Urinary bladder (tissue), 3 donors: ENCODE measurements at regions not wholly inside any gene's neighbourhood (a gene's known extent, or its start where the extent isn't known, plus 50 kb on each side); places are given as distances from the start of the nearest gene placed in this dataset.

Source experiments
- DNase-seq: peaks from one replicate; pipeline ENCODE4 v3.0.0-alpha.2; 2015; ENCODE audit errors: extremely low spot score
- H3K27ac ChIP-seq: one replicate; pipeline ENCODE4 v1.5.1; 2013; ENCODE audit warnings: low read depth, mild to moderate bottlenecking, moderate library complexity
- H3K36me3 ChIP-seq: one replicate; pipeline ENCODE4 v1.6.1; 2013; ENCODE audit warnings: mild to moderate bottlenecking, moderate library complexity; ENCODE audit not compliant: insufficient read depth
- H3K4me1 ChIP-seq: one replicate; pipeline ENCODE4 v1.6.1; 2013; ENCODE audit warnings: mild to moderate bottlenecking, moderate library complexity; ENCODE audit not compliant: insufficient read depth
- H3K4me3 ChIP-seq: one replicate; pipeline ENCODE4 v1.5.1; 2013; ENCODE audit warnings: low read depth, low read length
- WGBS: extraction: QIAGEN DNeasy Blood & Tissue Kit; methylation state at CpG from one replicate; pipeline ENCODE4 v1.1.7; 2013; 5-methylcytosine and 5-hydroxymethylcytosine counted together
- donor health status: healthy with polysubstance abuse.
- donor health status: healthy.

DNA sequence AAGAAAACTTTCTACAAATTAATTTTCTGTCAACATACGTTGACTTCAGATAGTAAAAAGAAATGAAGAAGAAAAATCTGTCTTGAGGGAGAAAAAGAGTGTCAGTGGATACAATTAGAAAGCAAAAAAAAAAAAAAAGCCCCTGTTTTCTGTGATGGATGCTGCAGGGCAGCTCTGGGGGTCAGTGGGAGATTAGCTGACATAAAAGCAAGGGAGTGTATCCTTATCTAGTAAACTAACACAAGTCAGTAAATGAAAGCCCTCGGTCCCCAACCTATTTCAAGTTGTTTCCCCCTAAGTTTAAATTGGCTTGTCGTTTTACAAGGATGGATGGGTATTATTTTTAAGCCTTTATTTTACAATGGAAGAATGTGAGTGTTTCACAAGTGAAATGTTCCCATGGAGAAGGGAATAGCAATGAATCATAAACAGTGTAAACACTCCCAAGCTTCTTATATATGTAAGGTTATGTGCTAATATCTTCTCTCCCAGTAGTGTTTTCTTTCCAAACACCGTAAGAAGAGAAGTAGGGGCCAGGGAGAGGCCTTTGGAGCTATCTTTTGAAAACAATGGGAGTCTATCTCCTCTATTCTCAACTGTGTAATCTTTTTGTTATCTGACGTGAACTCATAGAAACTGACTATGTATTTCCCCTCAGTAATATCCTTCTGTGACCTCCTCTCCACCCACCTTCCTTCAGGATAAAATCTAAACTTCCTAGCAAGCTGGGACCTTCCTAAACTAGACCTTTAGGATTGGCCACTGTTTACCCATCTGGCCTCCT, 347.7 kb downstream of the FBXO8 start:
- Histone ChIP-seq H3K27ac (no peak overlapping the region), H3K36me3 (no peaks in the 10 kb centered on the region), H3K4me1 (no peaks in the 10 kb centered on the region), H3K4me3 (no peak overlapping the region)
- WGBS = 18% methylated on average over 5 of the region's 5 CpGs
- DNase-seq = no peak

DNA sequence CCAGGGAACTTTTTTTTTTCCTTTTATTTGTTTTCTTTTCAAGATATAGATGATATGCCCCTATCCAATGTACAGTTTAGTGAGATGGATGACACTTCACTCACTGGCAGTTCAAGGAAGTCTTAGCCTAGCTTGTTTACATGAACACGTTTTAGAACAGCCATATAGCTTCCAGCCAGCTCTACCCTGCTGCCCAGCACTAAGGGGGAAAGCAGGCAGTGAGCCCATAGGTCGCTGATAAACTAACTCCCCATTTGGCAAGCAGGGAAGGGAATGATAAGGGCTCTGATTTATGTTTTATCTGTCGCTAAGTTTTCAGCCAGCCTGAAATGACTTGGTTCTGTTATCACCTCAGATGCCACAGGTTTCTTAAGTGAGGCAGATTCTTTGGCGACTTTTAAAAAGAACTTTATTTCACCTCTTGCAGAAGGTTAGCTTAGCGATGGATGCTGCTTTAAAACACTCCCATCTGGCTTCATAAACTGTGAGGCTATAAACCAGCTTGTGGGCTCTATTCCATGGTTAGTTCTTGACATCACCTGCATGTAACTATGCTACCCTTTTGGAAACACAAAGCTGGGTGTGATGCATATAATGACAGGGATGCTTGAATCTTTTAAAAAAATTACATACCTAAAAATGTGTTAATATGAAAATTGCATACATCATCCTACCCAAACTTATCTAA, 348.4 kb downstream of the FBXO8 start:
- no peaks in the 10 kb centered on the region for H3K4me1 ChIP-seq

DNA sequence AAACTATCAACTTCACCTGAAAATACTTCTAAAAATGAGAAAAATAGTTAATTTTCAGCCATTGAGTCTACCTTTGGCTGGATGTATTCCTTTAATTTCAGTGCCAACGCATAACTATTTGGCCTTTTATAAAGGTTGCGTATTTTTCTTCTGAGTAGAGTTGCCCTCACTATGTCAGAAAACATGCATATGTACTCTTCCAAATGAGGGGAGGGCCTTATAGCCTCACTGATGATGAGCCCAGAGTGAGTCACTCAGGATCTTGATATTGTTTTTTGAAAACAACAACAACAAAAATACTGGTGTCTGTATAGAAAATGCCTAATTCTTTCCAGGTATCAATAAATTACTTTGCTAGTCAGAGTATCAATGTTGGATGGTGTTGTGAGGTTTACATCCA, 349.3 kb downstream of the FBXO8 start:
- 44% methylated on average over 2 of the region's 2 CpGs for WGBS
- H3K4me3 ChIP-seq = no peak overlapping the region

More for the DNA sequence above, 348.4 kb downstream of the FBXO8 start:
- no peak overlapping the region for H3K4me3 ChIP-seq
- no peak for DNase-seq
- 13% methylated on average over 5 of the region's 5 CpGs for WGBS
- H3K27ac ChIP-seq = no peak overlapping the region
- no peaks in the 10 kb centered on the region for H3K36me3 ChIP-seq

GRCh38 chr4:173932701-173933100, 350.8 kb downstream of the FBXO8 start:
- whole genome bisulfite sequencing = 98% methylated on average over 2 of the region's 2 CpGs
- Histone ChIP-seq H3K27ac (no peak overlapping the region), H3K36me3 (no peaks in the 10 kb centered on the region), H3K4me3 (no peak overlapping the region), H3K4me1 (no peaks in the 10 kb centered on the region)
- no peak for DNase-seq

More for the DNA sequence above, 349.3 kb downstream of the FBXO8 start:
- no peaks in the 10 kb centered on the region for H3K4me1 ChIP-seq
- no peak overlapping the region for H3K27ac ChIP-seq
- no peak for DNase-seq
- H3K36me3 ChIP-seq = no peaks in the 10 kb centered on the region

DNA sequence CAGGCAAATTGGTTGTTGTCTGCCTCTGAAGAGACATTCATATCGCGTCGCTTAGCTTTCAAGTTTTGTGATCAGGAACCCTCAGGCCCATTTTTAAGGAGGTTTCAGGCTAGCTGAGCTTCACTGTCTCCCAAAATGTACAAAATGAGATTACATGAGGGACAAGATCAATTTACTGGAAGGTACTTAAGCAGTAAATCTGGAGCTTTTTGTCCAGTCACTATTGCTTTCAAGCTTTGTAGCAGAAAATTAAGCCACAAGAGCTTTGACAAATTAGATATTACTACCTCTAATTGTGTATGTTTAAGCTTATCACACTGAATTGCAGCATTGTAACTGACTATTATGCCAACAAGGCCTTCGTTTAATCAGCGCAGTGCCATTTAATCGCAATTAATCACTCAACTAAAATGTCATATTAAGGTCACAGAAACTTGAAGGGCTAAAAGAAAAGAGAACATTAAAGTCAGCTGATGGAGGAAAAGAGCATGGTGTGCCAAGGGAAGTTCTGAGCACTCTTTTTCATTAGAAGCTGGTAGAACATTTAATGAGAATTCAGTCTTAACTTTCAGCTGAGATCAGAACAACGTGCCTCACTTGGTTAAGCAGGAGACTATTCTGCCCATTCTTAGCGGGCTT, 353.0 kb downstream of the FBXO8 start:
- Histone ChIP-seq H3K36me3 (no peaks in the 10 kb centered on the region), H3K27ac (no peak overlapping the region), H3K4me1 (no peaks in the 10 kb centered on the region), H3K4me3 (no peak overlapping the region)
- 86% methylated on average over 8 of the region's 8 CpGs for WGBS
- DNase-seq = peak; percentile 60

DNA sequence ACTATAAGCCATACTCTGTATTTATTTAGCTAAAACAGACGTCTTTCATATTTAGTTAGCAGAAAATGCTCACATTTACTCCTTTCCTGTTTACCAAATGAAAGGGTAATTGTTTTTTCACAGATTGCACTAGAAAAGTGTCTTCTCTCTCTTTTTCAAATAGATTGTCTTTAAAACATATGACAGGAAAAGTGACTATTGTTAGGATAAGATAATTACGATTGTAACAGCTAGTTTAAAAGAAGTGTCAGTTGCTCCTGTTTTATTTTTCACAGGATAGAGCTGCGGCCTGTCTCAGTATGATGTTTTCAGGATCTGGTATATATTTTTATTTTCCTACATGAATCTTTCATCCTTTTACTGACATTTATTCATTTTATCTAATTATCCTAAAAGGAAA, 353.5 kb downstream of the FBXO8 start:
- Histone ChIP-seq H3K4me1 (no peaks in the 10 kb centered on the region), H3K36me3 (no peaks in the 10 kb centered on the region), H3K27ac (no peak overlapping the region), H3K4me3 (no peak overlapping the region)
- 83% methylated on average over 3 of the region's 3 CpGs for WGBS
- no peak for DNase-seq

DNA sequence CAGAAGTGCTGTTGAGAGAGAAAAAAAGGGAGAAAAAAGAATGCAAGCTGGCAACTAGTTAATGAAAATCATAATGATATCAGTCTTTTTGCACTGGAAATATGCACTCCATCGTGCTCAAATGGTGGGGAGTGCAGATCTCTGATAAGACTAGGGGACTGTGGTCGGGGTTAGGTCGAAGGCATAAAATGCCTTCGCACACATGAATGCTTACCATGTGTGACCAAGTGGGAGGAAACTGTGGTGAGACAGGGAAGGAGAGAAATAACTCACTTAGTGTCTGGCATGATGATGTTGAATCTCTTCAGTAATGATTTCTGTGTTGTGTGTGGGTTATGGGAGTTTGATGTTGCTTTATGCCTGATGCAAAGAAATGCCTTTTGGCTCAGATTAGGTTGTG, 358.9 kb downstream of the FBXO8 start:
- no peak overlapping the region for H3K4me3 ChIP-seq
- H3K27ac ChIP-seq = no peak overlapping the region
- H3K36me3 ChIP-seq = no peaks in the 10 kb centered on the region
- no peak for DNase-seq
- 49% methylated on average over 4 of the region's 4 CpGs for WGBS
- no peaks in the 10 kb centered on the region for H3K4me1 ChIP-seq

DNA sequence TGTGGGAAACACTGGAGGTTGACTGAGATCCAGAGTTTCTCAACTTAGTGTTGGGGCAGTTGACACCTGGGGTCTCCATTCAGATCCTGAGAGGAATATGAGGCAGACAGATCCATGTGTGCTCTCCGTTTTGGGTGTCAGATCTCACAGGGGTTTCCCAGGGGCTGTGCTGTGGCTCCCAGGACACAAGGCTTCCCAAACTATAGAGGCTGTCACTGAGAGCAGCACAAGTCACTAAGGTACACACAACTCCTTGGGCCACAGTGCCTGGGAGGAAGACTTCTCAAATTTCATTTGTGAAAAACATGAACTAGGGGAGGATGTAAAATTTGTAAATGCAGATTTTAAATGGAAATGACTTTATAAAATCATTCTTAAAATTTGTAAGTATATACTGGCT, 363.6 kb downstream of the FBXO8 start:
- 72% methylated on average over 1 of the region's 1 CpG for WGBS
- Histone ChIP-seq H3K36me3 (no peaks in the 10 kb centered on the region), H3K4me3 (no peak overlapping the region), H3K27ac (no peak overlapping the region), H3K4me1 (no peaks in the 10 kb centered on the region)
- DNase-seq = no peak

DNA sequence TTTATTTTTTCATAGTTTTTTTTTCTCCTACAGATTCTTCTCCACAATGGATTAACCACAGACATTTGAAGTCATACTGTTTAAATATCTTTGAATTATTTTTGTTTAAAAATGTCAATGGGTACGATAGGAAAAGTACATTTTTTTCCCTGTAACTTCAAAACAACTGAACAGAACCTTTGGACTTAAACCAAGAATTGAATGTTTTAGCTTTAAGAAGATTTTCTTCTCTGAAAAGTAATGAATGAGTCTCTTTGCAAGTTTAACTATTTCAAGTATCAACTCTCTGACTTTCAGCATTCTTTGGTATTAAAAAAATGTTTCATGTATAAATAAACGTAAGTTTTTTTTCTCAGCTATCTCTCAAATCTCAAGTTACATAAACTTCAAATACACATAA, 364.3 kb downstream of the FBXO8 start:
- 18% methylated on average over 2 of the region's 2 CpGs for WGBS
- no peaks in the 10 kb centered on the region for H3K4me1 ChIP-seq
- no peak overlapping the region for H3K4me3 ChIP-seq
- H3K27ac ChIP-seq = no peak overlapping the region
- H3K36me3 ChIP-seq = no peaks in the 10 kb centered on the region
- no peak for DNase-seq

DNA sequence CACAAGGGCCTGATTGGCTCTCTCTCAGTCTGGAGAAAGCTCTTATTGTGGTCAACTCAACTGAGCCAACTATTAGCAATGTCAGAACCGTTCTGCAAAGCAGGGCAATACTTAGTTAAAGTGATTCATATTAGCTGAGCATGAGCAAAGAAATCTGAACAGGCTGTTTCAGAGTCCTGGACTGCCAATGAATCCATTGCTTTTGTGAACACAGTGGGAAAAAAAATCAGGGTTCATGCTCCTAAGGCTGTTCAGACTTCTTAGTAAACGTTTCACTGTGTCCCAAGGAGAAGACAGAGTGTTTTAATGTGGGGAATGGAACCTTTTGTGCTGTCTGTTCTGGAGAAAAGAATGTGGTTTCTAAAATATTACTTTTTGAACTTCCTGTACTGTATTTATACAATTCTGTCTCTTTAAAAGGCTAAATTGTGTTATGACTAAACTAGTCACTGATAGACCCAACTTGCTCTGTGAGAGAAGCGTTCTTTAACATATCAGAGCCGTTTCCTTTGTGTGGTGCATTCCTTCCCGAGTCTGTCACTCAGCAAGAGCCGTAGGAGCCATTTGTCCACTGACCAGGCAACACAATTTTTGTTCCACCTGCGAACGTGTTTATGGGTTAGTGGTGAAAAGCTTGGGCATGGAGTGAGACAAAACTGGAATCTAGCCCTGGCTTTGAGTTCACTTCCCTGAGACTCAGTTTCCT, 366.1 kb downstream of the FBXO8 start:
- no peak overlapping the region for H3K27ac ChIP-seq
- H3K4me1 ChIP-seq = no peaks in the 10 kb centered on the region
- WGBS = 21% methylated on average over 8 of the region's 8 CpGs
- H3K4me3 ChIP-seq = no peak overlapping the region
- no peaks in the 10 kb centered on the region for H3K36me3 ChIP-seq
- DNase-seq = no peak

DNA sequence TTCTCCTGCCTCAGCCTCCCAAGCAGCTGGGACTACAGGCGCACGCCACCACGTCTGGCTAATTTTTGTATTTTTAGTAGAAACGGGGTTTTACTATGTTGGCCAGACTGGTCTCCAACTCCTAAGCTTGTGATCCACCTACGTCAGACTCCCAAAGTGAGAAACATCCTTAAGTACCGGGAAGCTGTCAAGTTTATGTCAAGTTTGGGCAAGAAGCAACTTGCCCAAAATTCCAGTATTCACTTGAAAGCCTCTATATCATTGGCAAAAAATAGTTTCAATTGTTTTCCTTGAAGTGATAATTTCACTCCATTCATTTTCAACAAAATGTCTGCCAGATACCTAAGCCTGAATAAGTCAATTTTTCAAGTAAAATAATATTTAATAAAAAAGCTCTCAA, 370.0 kb downstream of the FBXO8 start:
- no peaks in the 10 kb centered on the region for H3K4me1 ChIP-seq
- 93% methylated on average over 6 of the region's 6 CpGs for WGBS
- DNase-seq = no peak
- H3K4me3 ChIP-seq = no peak overlapping the region
- H3K27ac ChIP-seq = no peak overlapping the region
- no peaks in the 10 kb centered on the region for H3K36me3 ChIP-seq

DNA sequence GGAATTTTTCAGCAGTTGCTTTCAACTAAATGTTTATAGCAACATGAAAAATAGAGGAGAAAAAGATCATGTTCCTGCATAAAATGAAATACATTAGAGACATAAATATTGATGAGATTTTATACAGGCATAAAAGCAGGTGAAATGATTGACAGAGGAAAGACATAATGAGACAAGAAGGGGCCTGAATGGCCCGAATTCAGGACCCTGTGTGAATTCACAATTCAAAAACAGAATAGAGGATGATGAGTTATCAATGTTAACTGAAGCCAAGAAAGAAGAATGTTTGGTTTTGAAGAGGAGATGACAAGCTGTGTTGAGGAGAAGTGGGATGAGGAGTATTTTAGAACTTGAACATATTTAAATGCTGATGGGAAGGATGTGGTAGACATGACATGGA, 371.1 kb downstream of the FBXO8 start:
- Histone ChIP-seq H3K36me3 (no peaks in the 10 kb centered on the region), H3K27ac (no peak overlapping the region), H3K4me1 (no peaks in the 10 kb centered on the region), H3K4me3 (no peak overlapping the region)
- no peak for DNase-seq
- 84% methylated on average over 1 of the region's 1 CpG for WGBS

GRCh38 chr4:173910891-173911290, 372.6 kb downstream of the FBXO8 start:
- Histone ChIP-seq H3K4me3 (no peak overlapping the region), H3K27ac (no peak overlapping the region), H3K4me1 (no peaks in the 10 kb centered on the region), H3K36me3 (no peaks in the 10 kb centered on the region)
- WGBS = 88% methylated on average over 4 of the region's 4 CpGs
- no peak for DNase-seq
